Fibroblast of lung (primary cell): ENCODE measurements at regions not wholly inside any gene's neighbourhood (a gene's known extent, or its start where the extent isn't known, plus 50 kb on each side); places are given as distances from the start of the nearest gene placed in this dataset.

Source experiments
- DNase-seq, 2 donors: peaks; one replicate each; pipeline versions ENCODE4 v3.0.0 to v3.0.0-alpha.2; 2010; ENCODE audit warnings: low read depth in 2 of 2
- H2AFZ ChIP-seq: 2 replicates; pipeline ENCODE4 v1.5.1; 2012; ENCODE audit warnings: low read length, control low read depth, inconsistent platforms
- H3K27ac ChIP-seq: 2 replicates; pipeline ENCODE4 v1.5.1; 2011; ENCODE audit warnings: low read length, control low read depth; ENCODE audit not compliant: insufficient read depth
- H3K27me3 ChIP-seq: 2 replicates; pipeline ENCODE4 v1.5.1; 2011; ENCODE audit warnings: mild to moderate bottlenecking, low read length; ENCODE audit not compliant: control insufficient read depth, insufficient read depth
- H3K36me3 ChIP-seq: 2 replicates; pipeline ENCODE4 v1.5.1; 2011; ENCODE audit warnings: low read length; ENCODE audit not compliant: control insufficient read depth, insufficient read depth
- H3K4me1 ChIP-seq: 2 replicates; pipeline ENCODE4 v1.5.1; 2011; ENCODE audit warnings: low read length; ENCODE audit not compliant: control insufficient read depth, insufficient read depth; ENCODE audit errors: extremely low read depth
- H3K4me2 ChIP-seq: 2 replicates; pipeline ENCODE4 v1.5.1; 2011; ENCODE audit warnings: low read length, control low read depth; ENCODE audit not compliant: insufficient read depth; ENCODE audit errors: extremely low read depth
- H3K4me3 ChIP-seq, 4 experiments: fragments of 200-600 bp in 1 of 4; sonication (generic) in 1 of 4; replicated peaks in 1 of 4; 2 replicates each; pipeline ENCODE4 v1.5.1; 2011 to 2016; ENCODE audit warnings: low read length in 4 of 4, low read depth in 3 of 4, mild to moderate bottlenecking in 3 of 4, control low read depth in 2 of 4, inconsistent platforms in 1 of 4, mixed read lengths in 1 of 4; ENCODE audit not compliant: insufficient read depth in 1 of 4; ENCODE audit errors: control extremely low read depth in 1 of 4
- H3K79me2 ChIP-seq: 2 replicates; pipeline ENCODE4 v1.5.1; 2012; ENCODE audit warnings: mild to moderate bottlenecking, low read length, inconsistent platforms; ENCODE audit not compliant: control insufficient read depth, insufficient read depth
- H3K9ac ChIP-seq: 2 replicates; pipeline ENCODE4 v1.5.1; 2011; ENCODE audit warnings: mild to moderate bottlenecking, low read length, control low read depth; ENCODE audit not compliant: insufficient read depth
- H3K9me3 ChIP-seq: 2 replicates; pipeline ENCODE4 v1.5.1; 2012; ENCODE audit warnings: low read depth, low read length; ENCODE audit not compliant: control insufficient read depth, insufficient read depth
- H4K20me1 ChIP-seq: 2 replicates; pipeline ENCODE4 v1.5.1; 2011; ENCODE audit warnings: low read length; ENCODE audit not compliant: control insufficient read depth, insufficient read depth; ENCODE audit errors: extremely low read depth
- CTCF ChIP-seq, 2 donors: IDR thresholded peaks in 1 of 2; conservative IDR thresholded peaks in 1 of 2; 1 replicate in 1 of 2; 2 replicates in 1 of 2; pipeline ENCODE4 v1.5.1; 2011 to 2012; ENCODE audit warnings: low read length in 2 of 2, control low read depth in 1 of 2, inconsistent platforms in 1 of 2, low read depth in 1 of 2, mild to moderate bottlenecking in 1 of 2
- EZH2 ChIP-seq: IDR thresholded peaks from 2 replicates; pipeline ENCODE4 v1.5.1; 2012; ENCODE audit warnings: low read length, control low read depth, mild to moderate bottlenecking; ENCODE audit errors: missing control alignments

- H3K4me1 ChIP-seq: no peaks in the 10 kb centered on the region
- H3K4me3 ChIP-seq: no peak overlapping the region
- no peaks in the 10 kb centered on the region for H3K9me3 ChIP-seq
- no peak overlapping the region for H3K4me2 ChIP-seq
- no peak overlapping the region for H3K9ac ChIP-seq
- no peak for DNase-seq
- no peaks in the 10 kb centered on the region for H3K27me3 ChIP-seq
- no peak overlapping the region for H2AFZ ChIP-seq
- H3K36me3 ChIP-seq: no peaks in the 10 kb centered on the region
- TF ChIP-seq EZH2: no peak
- TF ChIP-seq CTCF (conservative IDR thresholded peaks at IDR 0.05 in 1 of 2, IDR thresholded peaks at IDR 0.05 in 1 of 2; ENCODE audit: low read depth in 1 of 2, low read length in 2 of 2): no peak
- H4K20me1 ChIP-seq: no peaks in the 10 kb centered on the region
- H3K79me2 ChIP-seq: no peaks in the 10 kb centered on the region
- no peak overlapping the region for H3K27ac ChIP-seq
These were observed 284.4 kb downstream of the SOX11 start for GRCh38 chr2:5976531-5977065.

GRCh38 chr2:5977477-5977876 is 285.3 kb downstream of the SOX11 start:
- no peak overlapping the region for H2AFZ ChIP-seq
- no peaks in the 10 kb centered on the region for H3K27me3 ChIP-seq
- no peak for TF ChIP-seq CTCF (conservative IDR thresholded peaks at IDR 0.05 in 1 of 2, IDR thresholded peaks at IDR 0.05 in 1 of 2; ENCODE audit: low read depth in 1 of 2, low read length in 2 of 2)
- TF ChIP-seq EZH2: no peak
- no peak for DNase-seq
- no peak overlapping the region for H3K4me2 ChIP-seq
- no peak overlapping the region for H3K9ac ChIP-seq
- no peaks in the 10 kb centered on the region for H3K4me1 ChIP-seq
- no peaks in the 10 kb centered on the region for H3K9me3 ChIP-seq
- no peaks in the 10 kb centered on the region for H3K36me3 ChIP-seq
- H3K79me2 ChIP-seq: no peaks in the 10 kb centered on the region
- H3K27ac ChIP-seq: no peak overlapping the region
- no peaks in the 10 kb centered on the region for H4K20me1 ChIP-seq
- no peak overlapping the region for H3K4me3 ChIP-seq

- Histone ChIP-seq H3K9me3 (no peaks in the 10 kb centered on the region), H2AFZ (no peak overlapping the region), H3K4me1 (no peaks in the 10 kb centered on the region), H3K27ac (no peak overlapping the region), H3K4me3 (no peak overlapping the region), H3K4me2 (no peak overlapping the region), H3K9ac (no peak overlapping the region), H3K36me3 (no peaks in the 10 kb centered on the region), H4K20me1 (no peaks in the 10 kb centered on the region), H3K27me3 (no peaks in the 10 kb centered on the region), H3K79me2 (no peaks in the 10 kb centered on the region)
- no peak for TF ChIP-seq EZH2
- TF ChIP-seq CTCF (conservative IDR thresholded peaks at IDR 0.05 in 1 of 2, IDR thresholded peaks at IDR 0.05 in 1 of 2; ENCODE audit: low read depth in 1 of 2, low read length in 2 of 2): no peak
- DNase-seq: no peak
These were observed 286.1 kb downstream of the SOX11 start for GRCh38 chr2:5978131-5978751.
